ENCODE measurements at regions not wholly inside any gene's neighbourhood (a gene's known extent, or its start where the extent isn't known, plus 50 kb on each side); places are given as distances from the start of the nearest gene placed in this dataset.

GRCh38 chr4:138049355-138049754 is 192.8 kb downstream of the SLC7A11 start:
- no peaks in the 10 kb centered on the region for H3K9me3 ChIP-seq (replicated peaks; ENCODE audit: low read length)
- H3K27me3 ChIP-seq (ENCODE audit: control insufficient read depth, insufficient read depth, low read length): no peaks in the 10 kb centered on the region
- H3K9ac ChIP-seq (ENCODE audit: low read depth, low read length): no peak overlapping the region
- H3K4me1 ChIP-seq (ENCODE audit: control insufficient read depth, insufficient read depth, low read length): peaks cover 37% of the 10 kb centered on the region
- H3K4me3 ChIP-seq (ENCODE audit: low read length): no peak overlapping the region
- H3K36me3 ChIP-seq (ENCODE audit: insufficient read depth, low read length): no peaks in the 10 kb centered on the region
- no peak overlapping the region for H3K4me2 ChIP-seq (ENCODE audit: low read length)

GRCh38 chr4:138047290-138047689 is 194.9 kb downstream of the SLC7A11 start:
- Histone ChIP-seq H3K9ac (ENCODE audit: low read depth, low read length) (no peak overlapping the region), H3K4me1 (ENCODE audit: control insufficient read depth, insufficient read depth, low read length) (peaks cover 25% of the 10 kb centered on the region), H3K36me3 (ENCODE audit: insufficient read depth, low read length) (no peaks in the 10 kb centered on the region), H3K9me3 (replicated peaks; ENCODE audit: low read length) (no peaks in the 10 kb centered on the region), H3K4me3 (ENCODE audit: low read length) (no peak overlapping the region), H3K27me3 (ENCODE audit: control insufficient read depth, insufficient read depth, low read length) (no peaks in the 10 kb centered on the region), H3K4me2 (ENCODE audit: low read length) (no peak overlapping the region)

GRCh38 chr4:138045036-138045435 is 197.1 kb downstream of the SLC7A11 start:
- Histone ChIP-seq H3K9me3 (replicated peaks; ENCODE audit: low read length) (no peaks in the 10 kb centered on the region), H3K4me3 (ENCODE audit: low read length) (no peak overlapping the region), H3K9ac (ENCODE audit: low read depth, low read length) (no peak overlapping the region), H3K36me3 (ENCODE audit: insufficient read depth, low read length) (no peaks in the 10 kb centered on the region), H3K27me3 (ENCODE audit: control insufficient read depth, insufficient read depth, low read length) (no peaks in the 10 kb centered on the region), H3K4me1 (ENCODE audit: control insufficient read depth, insufficient read depth, low read length) (peaks cover 8% of the 10 kb centered on the region), H3K4me2 (ENCODE audit: low read length) (no peak overlapping the region)

- Histone ChIP-seq H3K36me3 (ENCODE audit: insufficient read depth, low read length) (no peaks in the 10 kb centered on the region), H3K4me2 (ENCODE audit: low read length) (peak overlapping the region; percentile 8), H3K4me3 (ENCODE audit: low read length) (no peak overlapping the region), H3K9me3 (replicated peaks; ENCODE audit: low read length) (no peaks in the 10 kb centered on the region), H3K27me3 (ENCODE audit: control insufficient read depth, insufficient read depth, low read length) (no peaks in the 10 kb centered on the region), H3K9ac (ENCODE audit: low read depth, low read length) (no peak overlapping the region), H3K4me1 (ENCODE audit: control insufficient read depth, insufficient read depth, low read length) (peaks cover 35% of the 10 kb centered on the region)
Observed at GRCh38 chr4:138039010-138039409, 203.1 kb downstream of the SLC7A11 start.

- Histone ChIP-seq H3K4me3 (ENCODE audit: low read length) (no peak overlapping the region), H3K4me2 (ENCODE audit: low read length) (no peak overlapping the region)
Observed at GRCh38 chr4:138037696-138038095, 204.5 kb downstream of the SLC7A11 start.

GRCh38 chr4:138035781-138036258 is 206.3 kb downstream of the SLC7A11 start:
- peaks cover 35% of the 10 kb centered on the region for H3K4me1 ChIP-seq (ENCODE audit: control insufficient read depth, insufficient read depth, low read length)
- H3K36me3 ChIP-seq (ENCODE audit: insufficient read depth, low read length): no peaks in the 10 kb centered on the region
- H3K9ac ChIP-seq (ENCODE audit: low read depth, low read length): no peak overlapping the region
- no peak overlapping the region for H3K4me2 ChIP-seq (ENCODE audit: low read length)
- H3K4me3 ChIP-seq (ENCODE audit: low read length): no peak overlapping the region
- H3K27me3 ChIP-seq (ENCODE audit: control insufficient read depth, insufficient read depth, low read length): no peaks in the 10 kb centered on the region
- no peaks in the 10 kb centered on the region for H3K9me3 ChIP-seq (replicated peaks; ENCODE audit: low read length)

More at GRCh38 chr4:138037696-138038095, 204.5 kb downstream of the SLC7A11 start:
- Histone ChIP-seq H3K4me1 (ENCODE audit: control insufficient read depth, insufficient read depth, low read length) (peaks cover 35% of the 10 kb centered on the region), H3K36me3 (ENCODE audit: insufficient read depth, low read length) (no peaks in the 10 kb centered on the region), H3K27me3 (ENCODE audit: control insufficient read depth, insufficient read depth, low read length) (no peaks in the 10 kb centered on the region), H3K9me3 (replicated peaks; ENCODE audit: low read length) (no peaks in the 10 kb centered on the region), H3K9ac (ENCODE audit: low read depth, low read length) (no peak overlapping the region)

- Histone ChIP-seq H3K9ac (ENCODE audit: low read depth, low read length) (no peak overlapping the region), H3K27me3 (ENCODE audit: control insufficient read depth, insufficient read depth, low read length) (no peaks in the 10 kb centered on the region), H3K4me2 (ENCODE audit: low read length) (peak overlapping the region; percentile 4), H3K9me3 (replicated peaks; ENCODE audit: low read length) (no peaks in the 10 kb centered on the region), H3K4me1 (ENCODE audit: control insufficient read depth, insufficient read depth, low read length) (peaks cover 35% of the 10 kb centered on the region), H3K4me3 (ENCODE audit: low read length) (no peak overlapping the region), H3K36me3 (ENCODE audit: insufficient read depth, low read length) (no peaks in the 10 kb centered on the region)
Observed at GRCh38 chr4:138034871-138035270, 207.3 kb downstream of the SLC7A11 start.

- no peak overlapping the region for H3K4me3 ChIP-seq (ENCODE audit: low read length)
- H3K4me1 ChIP-seq (ENCODE audit: control insufficient read depth, insufficient read depth, low read length): peaks cover 11% of the 10 kb centered on the region
- no peaks in the 10 kb centered on the region for H3K9me3 ChIP-seq (replicated peaks; ENCODE audit: low read length)
- H3K36me3 ChIP-seq (ENCODE audit: insufficient read depth, low read length): no peaks in the 10 kb centered on the region
- H3K27me3 ChIP-seq (ENCODE audit: control insufficient read depth, insufficient read depth, low read length): no peaks in the 10 kb centered on the region
- H3K4me2 ChIP-seq (ENCODE audit: low read length): no peak overlapping the region
- H3K9ac ChIP-seq (ENCODE audit: low read depth, low read length): no peak overlapping the region
Observed at GRCh38 chr4:138032222-138032621, 209.9 kb downstream of the SLC7A11 start.

GRCh38 chr4:138030375-138030774 is 211.8 kb downstream of the SLC7A11 start:
- Histone ChIP-seq H3K36me3 (ENCODE audit: insufficient read depth, low read length) (no peaks in the 10 kb centered on the region), H3K9me3 (replicated peaks; ENCODE audit: low read length) (no peaks in the 10 kb centered on the region), H3K4me2 (ENCODE audit: low read length) (no peak overlapping the region), H3K27me3 (ENCODE audit: control insufficient read depth, insufficient read depth, low read length) (no peaks in the 10 kb centered on the region), H3K9ac (ENCODE audit: low read depth, low read length) (no peak overlapping the region), H3K4me3 (ENCODE audit: low read length) (no peak overlapping the region), H3K4me1 (ENCODE audit: control insufficient read depth, insufficient read depth, low read length) (peaks cover 4% of the 10 kb centered on the region)

GRCh38 chr4:138028923-138029322 is 213.2 kb downstream of the SLC7A11 start:
- H3K4me1 ChIP-seq (ENCODE audit: control insufficient read depth, insufficient read depth, low read length): no peaks in the 10 kb centered on the region
- H3K27me3 ChIP-seq (ENCODE audit: control insufficient read depth, insufficient read depth, low read length): no peaks in the 10 kb centered on the region
- no peak overlapping the region for H3K9ac ChIP-seq (ENCODE audit: low read depth, low read length)
- H3K4me3 ChIP-seq (ENCODE audit: low read length): no peak overlapping the region
- no peak overlapping the region for H3K4me2 ChIP-seq (ENCODE audit: low read length)
- H3K9me3 ChIP-seq (replicated peaks; ENCODE audit: low read length): no peaks in the 10 kb centered on the region
- no peaks in the 10 kb centered on the region for H3K36me3 ChIP-seq (ENCODE audit: insufficient read depth, low read length)

- H3K4me1 ChIP-seq (ENCODE audit: control insufficient read depth, insufficient read depth, low read length): no peaks in the 10 kb centered on the region
- H3K9me3 ChIP-seq (replicated peaks; ENCODE audit: low read length): no peaks in the 10 kb centered on the region
- H3K27me3 ChIP-seq (ENCODE audit: control insufficient read depth, insufficient read depth, low read length): no peaks in the 10 kb centered on the region
- no peak overlapping the region for H3K4me3 ChIP-seq (ENCODE audit: low read length)
- no peaks in the 10 kb centered on the region for H3K36me3 ChIP-seq (ENCODE audit: insufficient read depth, low read length)
- H3K9ac ChIP-seq (ENCODE audit: low read depth, low read length): no peak overlapping the region
- no peak overlapping the region for H3K4me2 ChIP-seq (ENCODE audit: low read length)
Observed at GRCh38 chr4:138021139-138021830, 220.9 kb downstream of the SLC7A11 start.

- no peaks in the 10 kb centered on the region for H3K27me3 ChIP-seq (ENCODE audit: control insufficient read depth, insufficient read depth, low read length)
- H3K9me3 ChIP-seq (replicated peaks; ENCODE audit: low read length): no peaks in the 10 kb centered on the region
- no peak overlapping the region for H3K4me3 ChIP-seq (ENCODE audit: low read length)
- H3K9ac ChIP-seq (ENCODE audit: low read depth, low read length): no peak overlapping the region
- no peaks in the 10 kb centered on the region for H3K36me3 ChIP-seq (ENCODE audit: insufficient read depth, low read length)
- H3K4me1 ChIP-seq (ENCODE audit: control insufficient read depth, insufficient read depth, low read length): no peaks in the 10 kb centered on the region
- H3K4me2 ChIP-seq (ENCODE audit: low read length): no peak overlapping the region
Observed at GRCh38 chr4:138014590-138015288, 227.4 kb downstream of the SLC7A11 start.
